DMS53 treated with DMSO at 0.1 percent for 48 hours (cell line): ENCODE measurements at regions not wholly inside any gene's neighbourhood (a gene's known extent, or its start where the extent isn't known, plus 50 kb on each side); places are given as distances from the start of the nearest gene placed in this dataset.
"Not testable (repeated sequence)": the region's sequence is repeated elsewhere in the genome, so short reads cannot be mapped to it uniquely, and the experiment has no call there.

Experiments used
- DNase-seq: peaks from one replicate; lab custom pipeline; 2025; ENCODE audit not compliant: unreplicated experiment; lab: John Stamatoyannopoulos, UW

GRCh38 chr16:52740766-52741165 is 193.8 kb upstream of the TOX3 start:
- DNase-seq: no peak

- DNase-seq: no peak
Observed at GRCh38 chr16:52740333-52740732, 193.4 kb upstream of the TOX3 start.

- not testable (repeated sequence) for DNase-seq
Observed at GRCh38 chr16:52738992-52739391, 192.0 kb upstream of the TOX3 start.

- no peak for DNase-seq
Observed at GRCh38 chr16:52731219-52731875, 184.4 kb upstream of the TOX3 start.

- no peak for DNase-seq
Observed at GRCh38 chr16:52729731-52730130, 182.8 kb upstream of the TOX3 start.

- no peak for DNase-seq
Observed at GRCh38 chr16:52727849-52728248, 180.9 kb upstream of the TOX3 start.

- no peak for DNase-seq
Observed at GRCh38 chr16:52727441-52727840, 180.5 kb upstream of the TOX3 start.

- no peak for DNase-seq
Observed at GRCh38 chr16:52725461-52725860, 178.5 kb upstream of the TOX3 start.

GRCh38 chr16:52725043-52725442 is 178.1 kb upstream of the TOX3 start:
- no peak for DNase-seq

- DNase-seq: no peak
Observed at GRCh38 chr16:52721331-52721730, 174.4 kb upstream of the TOX3 start.

GRCh38 chr16:52718046-52718445 is 171.1 kb upstream of the TOX3 start:
- no peak for DNase-seq

- DNase-seq: no peak
Observed at GRCh38 chr16:52713740-52714139, 166.8 kb upstream of the TOX3 start.

GRCh38 chr16:52709306-52709705 is 162.4 kb upstream of the TOX3 start:
- no peak for DNase-seq

- DNase-seq: no peak
Observed at GRCh38 chr16:52708476-52708875, 161.5 kb upstream of the TOX3 start.

- no peak for DNase-seq
Observed at GRCh38 chr16:52707676-52708337, 160.9 kb upstream of the TOX3 start.

- DNase-seq: no peak
Observed at GRCh38 chr16:52705122-52705521, 158.2 kb upstream of the TOX3 start.

GRCh38 chr16:52697971-52698370 is 151.0 kb upstream of the TOX3 start:
- no peak for DNase-seq

GRCh38 chr16:52696126-52696525 is 149.2 kb upstream of the TOX3 start:
- no peak for DNase-seq

- DNase-seq: no peak
Observed at GRCh38 chr16:52690468-52690867, 143.5 kb upstream of the TOX3 start.

- DNase-seq: no peak
Observed at GRCh38 chr16:52680993-52681392, 134.1 kb upstream of the TOX3 start.

GRCh38 chr16:52677501-52677900 is 130.6 kb upstream of the TOX3 start:
- no peak for DNase-seq

GRCh38 chr16:52676959-52677358 is 130.0 kb upstream of the TOX3 start:
- DNase-seq: no peak

GRCh38 chr16:52671590-52671989 is 124.6 kb upstream of the TOX3 start:
- DNase-seq: no peak
